Upper lobe of left lung (tissue), 6 donors: ENCODE measurements at regions not wholly inside any gene's neighbourhood (a gene's known extent, or its start where the extent isn't known, plus 50 kb on each side); places are given as distances from the start of the nearest gene placed in this dataset.
"Not testable (repeated sequence)": the region's sequence is repeated elsewhere in the genome, so short reads cannot be mapped to it uniquely, and the experiment has no call there.

Experiments
- ATAC-seq, 2 donors: fragments of 200-7000 bp; cut with Tn5 transposase; one replicate each; pipeline ENCODE4 v1.9.1; 2022; ENCODE audit warnings: mild to moderate bottlenecking in 2 of 2, moderate library complexity in 2 of 2; ENCODE audit not compliant: low FRiP score in 2 of 2
- DNase-seq, 2 donors: peaks; one replicate each; pipeline ENCODE4 v3.0.0-alpha.2; 2019 to 2020
- H3K27ac ChIP-seq, 4 donors: fragments of 200-600 bp; sonication (generic); one replicate each; pipeline ENCODE4 v1.5.1; 2016 to 2019
- H3K27me3 ChIP-seq, 4 donors: fragments of 200-600 bp; sonication (generic); one replicate each; pipeline ENCODE4 v1.5.1; 2017 to 2019
- H3K36me3 ChIP-seq, 4 donors: fragments of 200-600 bp; sonication (generic); one replicate each; pipeline ENCODE4 v1.5.1; 2016 to 2019
- H3K4me1 ChIP-seq, 4 donors: fragments of 200-600 bp; sonication (generic); one replicate each; pipeline ENCODE4 v1.5.1; 2018 to 2019
- H3K4me3 ChIP-seq, 4 donors: fragments of 200-600 bp; sonication (generic); one replicate each; pipeline ENCODE4 v1.5.1; 2017 to 2019; ENCODE audit warnings: mild to moderate bottlenecking in 2 of 4, moderate library complexity in 1 of 4
- H3K9me3 ChIP-seq, 4 donors: fragments of 200-600 bp; sonication (generic); one replicate each; pipeline ENCODE4 v1.5.1; 2018 to 2019
- EP300 ChIP-seq, 4 donors: sonication (generic); formaldehyde crosslinking; IDR thresholded peaks; one replicate each; pipeline ENCODE4 v1.5.1; 2017; ENCODE audit warnings: antibody characterized with exemption in 4 of 4, control low read depth in 2 of 4
- POLR2A ChIP-seq, 4 donors: fragments of 450-650 bp; IDR thresholded peaks; one replicate each; pipeline ENCODE4 v1.5.1; 2016 to 2017; ENCODE audit warnings: antibody characterized with exemption in 4 of 4, mild to moderate bottlenecking in 2 of 4
- POLR2AphosphoS5 ChIP-seq, 2 donors: sonication (generic); formaldehyde crosslinking; IDR thresholded peaks; one replicate each; pipeline ENCODE4 v1.5.1; 2017; ENCODE audit warnings: antibody characterized with exemption in 2 of 2
- WGBS, 2 donors: methylation state at CpG; one replicate each; pipeline ENCODE4 v1.1.5; 2017 to 2018; 5-methylcytosine and 5-hydroxymethylcytosine counted together
- TF ChIP-seq, protein P1 (sequence below), 6 experiments: fragments of 450-650 bp in 4 of 6; fragments of 200-600 bp in 2 of 6; sonication (generic) in 2 of 6; IDR thresholded peaks; one replicate each; pipeline ENCODE4 v1.5.1; 2016 to 2019; ENCODE audit warnings: antibody characterized with exemption in 6 of 6
- donor health status: DM: no; HTN: no; CAD: no; lungs with moderate emphysema.
- donor health status: DM: no; HTN: yes; CAD: no; lungs with severe emphysema.

DNA sequence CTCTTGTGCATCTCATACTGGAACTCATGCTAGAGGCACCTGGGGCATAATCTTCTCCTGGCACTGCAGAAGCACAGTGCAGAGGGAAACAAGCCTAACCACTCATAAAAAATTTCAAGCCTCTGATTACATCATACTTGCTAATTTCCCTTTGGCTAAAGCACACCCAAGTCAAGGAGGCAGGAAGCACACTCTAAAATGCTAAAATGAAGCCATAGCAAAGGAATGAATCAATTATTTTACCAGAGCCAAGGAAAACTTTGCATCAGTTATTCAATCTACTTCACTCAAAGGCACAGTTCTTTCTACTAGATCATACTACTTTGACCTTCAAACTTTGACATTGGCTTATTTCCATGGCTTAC lies 79.6 kb upstream of the SPOPL start:
- H3K4me1 ChIP-seq, result peaks cover 0 to 7% (median 0%) of the 10 kb centered on the region in 4 donors
- H3K27ac ChIP-seq, result no peak overlapping the region
- ATAC-seq (peak; percentile 83 to 84), DNase-seq (peak in 1 of 2 donors; percentile 53)
- H3K36me3 ChIP-seq, result no peaks in the 10 kb centered on the region
- TF ChIP-seq POLR2A (IDR thresholded peaks at IDR 0.05), result no peak
- TF ChIP-seq EP300 (IDR thresholded peaks at IDR 0.05), result peak in 1 of 4 donors; percentile 32
- H3K9me3 ChIP-seq, result peaks cover 0 to 14% (median 1%) of the 10 kb centered on the region in 4 donors
- no peak overlapping the region for H3K4me3 ChIP-seq
- no peaks in the 10 kb centered on the region for H3K27me3 ChIP-seq

DNA sequence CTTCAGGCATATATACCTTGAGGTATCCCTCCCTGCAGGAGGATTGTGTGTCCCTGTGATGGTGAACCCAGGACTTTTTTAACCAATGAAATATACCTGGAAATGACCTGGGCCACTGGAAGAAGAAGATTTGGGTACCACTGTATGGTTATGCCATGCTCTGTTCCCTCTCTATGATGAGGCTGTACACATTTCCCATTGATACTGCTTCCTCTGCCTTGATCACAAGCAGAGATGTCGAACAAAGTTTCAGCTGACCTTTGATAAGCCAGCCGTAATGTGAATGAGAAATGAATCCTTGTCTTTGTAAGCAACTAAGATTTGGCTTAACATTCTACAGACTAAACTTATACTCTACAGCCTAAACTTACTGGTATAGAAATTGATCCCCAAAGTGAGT lies 78.4 kb upstream of the SPOPL start:
- Histone ChIP-seq H3K27ac (no peak overlapping the region), H3K4me3 (no peak overlapping the region), H3K4me1 (peaks cover 0 to 7% (median 0%) of the 10 kb centered on the region in 4 donors), H3K9me3 (peaks cover 0 to 15% (median 1%) of the 10 kb centered on the region in 4 donors), H3K36me3 (no peaks in the 10 kb centered on the region), H3K27me3 (no peaks in the 10 kb centered on the region)
- ATAC-seq, result no peak
- whole genome bisulfite sequencing, 2 donors, result 93 to 97% methylated on average over 2 of the region's 2 CpGs
- TF ChIP-seq, protein P1, sequence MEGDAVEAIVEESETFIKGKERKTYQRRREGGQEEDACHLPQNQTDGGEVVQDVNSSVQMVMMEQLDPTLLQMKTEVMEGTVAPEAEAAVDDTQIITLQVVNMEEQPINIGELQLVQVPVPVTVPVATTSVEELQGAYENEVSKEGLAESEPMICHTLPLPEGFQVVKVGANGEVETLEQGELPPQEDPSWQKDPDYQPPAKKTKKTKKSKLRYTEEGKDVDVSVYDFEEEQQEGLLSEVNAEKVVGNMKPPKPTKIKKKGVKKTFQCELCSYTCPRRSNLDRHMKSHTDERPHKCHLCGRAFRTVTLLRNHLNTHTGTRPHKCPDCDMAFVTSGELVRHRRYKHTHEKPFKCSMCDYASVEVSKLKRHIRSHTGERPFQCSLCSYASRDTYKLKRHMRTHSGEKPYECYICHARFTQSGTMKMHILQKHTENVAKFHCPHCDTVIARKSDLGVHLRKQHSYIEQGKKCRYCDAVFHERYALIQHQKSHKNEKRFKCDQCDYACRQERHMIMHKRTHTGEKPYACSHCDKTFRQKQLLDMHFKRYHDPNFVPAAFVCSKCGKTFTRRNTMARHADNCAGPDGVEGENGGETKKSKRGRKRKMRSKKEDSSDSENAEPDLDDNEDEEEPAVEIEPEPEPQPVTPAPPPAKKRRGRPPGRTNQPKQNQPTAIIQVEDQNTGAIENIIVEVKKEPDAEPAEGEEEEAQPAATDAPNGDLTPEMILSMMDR (IDR thresholded peaks at IDR 0.05), result no peak
- no peak for TF ChIP-seq EP300 (IDR thresholded peaks at IDR 0.05)
- TF ChIP-seq POLR2AphosphoS5 (IDR thresholded peaks at IDR 0.05), result no peak
- TF ChIP-seq POLR2A (IDR thresholded peaks at IDR 0.05), result no peak
- DNase-seq, result no peak

DNA sequence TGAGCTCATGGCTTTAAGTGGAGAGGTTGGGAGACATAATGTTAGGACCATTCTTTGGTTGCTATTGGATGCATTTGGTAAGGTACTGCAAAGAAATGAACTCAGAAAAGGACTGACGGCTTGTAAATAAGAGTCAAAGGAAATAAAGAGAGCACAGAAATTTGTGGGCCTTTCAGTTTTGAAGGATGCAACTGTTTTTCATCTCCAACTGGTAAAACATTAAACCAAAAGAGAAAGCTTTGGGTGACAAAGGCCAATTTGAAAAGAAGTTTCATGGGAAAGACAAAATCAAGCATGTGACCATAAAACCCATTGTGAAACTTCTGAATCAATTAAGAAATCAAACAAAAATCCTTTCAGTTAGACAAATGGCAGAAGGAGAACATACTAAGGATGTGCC lies 77.8 kb upstream of the SPOPL start:
- TF ChIP-seq EP300 (IDR thresholded peaks at IDR 0.05) (no peak), POLR2AphosphoS5 (IDR thresholded peaks at IDR 0.05) (no peak), POLR2A (IDR thresholded peaks at IDR 0.05) (no peak)
- TF ChIP-seq, protein P1 (IDR thresholded peaks at IDR 0.05), result no peak
- H3K4me1 ChIP-seq, result peaks cover 0 to 7% (median 0%) of the 10 kb centered on the region in 4 donors
- 98 to 100% methylated on average over 1 of the region's 1 CpG for WGBS, 2 donors
- H3K27ac ChIP-seq, result no peak overlapping the region
- no peaks in the 10 kb centered on the region for H3K36me3 ChIP-seq
- no peak overlapping the region for H3K4me3 ChIP-seq
- H3K27me3 ChIP-seq, result no peaks in the 10 kb centered on the region
- DNase-seq (no peak), ATAC-seq (no peak)
- H3K9me3 ChIP-seq, result peaks cover 0 to 15% (median 1%) of the 10 kb centered on the region in 4 donors

DNA sequence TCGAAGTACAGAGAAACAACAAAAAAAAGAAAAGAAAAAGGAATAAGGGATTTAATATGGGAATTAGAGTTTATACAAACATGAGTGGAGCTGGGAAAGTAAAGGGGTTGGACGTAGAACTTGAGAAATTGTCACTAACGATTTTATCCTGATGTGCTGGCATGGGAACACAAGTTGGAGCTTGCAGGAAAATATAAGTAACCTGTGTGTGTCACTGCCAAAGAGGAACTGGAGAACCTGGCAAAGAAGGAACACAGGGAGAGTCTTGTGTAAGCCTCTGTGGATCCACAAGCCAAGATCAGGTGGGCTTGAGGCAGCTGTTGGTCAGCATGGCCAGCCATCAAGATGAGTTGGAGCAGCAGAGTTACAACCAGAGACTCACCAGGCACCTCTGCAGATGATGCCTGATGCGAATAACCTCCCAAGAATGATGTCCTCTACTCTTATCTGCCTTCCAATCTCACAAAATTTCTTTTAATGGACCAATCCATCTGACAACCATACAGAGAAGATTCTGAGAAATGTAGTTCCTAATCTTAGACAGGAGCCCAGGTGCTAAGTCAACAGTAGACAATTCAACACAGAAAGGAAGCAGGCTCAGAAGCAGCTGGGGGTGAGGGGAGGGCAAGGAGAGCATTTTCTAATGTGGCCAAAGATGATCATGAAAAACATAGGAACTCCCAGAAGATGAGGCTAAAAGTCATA lies 77.0 kb upstream of the SPOPL start:
- no peaks in the 10 kb centered on the region for H3K27me3 ChIP-seq
- H3K9me3 ChIP-seq, result peaks cover 0 to 15% (median 1%) of the 10 kb centered on the region in 4 donors
- DNase-seq, result no peak
- no peak for ATAC-seq
- no peak for TF ChIP-seq POLR2AphosphoS5 (IDR thresholded peaks at IDR 0.05)
- TF ChIP-seq EP300 (IDR thresholded peaks at IDR 0.05), result no peak
- TF ChIP-seq, protein P1 (IDR thresholded peaks at IDR 0.05), result no peak
- TF ChIP-seq POLR2A (IDR thresholded peaks at IDR 0.05), result no peak
- H3K4me3 ChIP-seq, result no peak overlapping the region
- peaks cover 0 to 7% (median 0%) of the 10 kb centered on the region in 4 donors for H3K4me1 ChIP-seq
- WGBS, 2 donors, result 85 to 92% methylated on average over 4 of the region's 4 CpGs
- no peaks in the 10 kb centered on the region for H3K36me3 ChIP-seq
- H3K27ac ChIP-seq, result no peak overlapping the region

DNA sequence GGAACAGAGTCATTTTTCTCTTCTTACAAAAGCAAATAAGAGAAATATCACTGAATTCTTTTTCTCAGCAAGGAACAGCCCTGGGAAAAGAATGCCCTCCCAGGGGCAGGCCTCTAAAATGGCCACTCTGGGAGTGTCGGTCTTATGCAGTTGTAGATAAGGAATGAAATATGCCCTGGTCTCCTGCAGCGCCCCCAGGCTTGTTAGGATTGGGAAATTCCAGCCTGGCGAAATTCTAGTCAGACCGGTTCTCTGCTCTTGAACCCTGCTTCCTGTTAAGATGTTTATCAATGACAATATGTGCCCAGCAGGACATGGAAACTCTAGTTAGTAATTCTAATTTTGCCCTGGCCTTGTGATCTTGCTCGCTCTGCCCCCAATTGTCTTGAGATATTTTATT lies 75.5 kb upstream of the SPOPL start:
- H3K36me3 ChIP-seq, H3K4me1 ChIP-seq, DNase-seq, ATAC-seq, H3K27me3 ChIP-seq, H3K4me3 ChIP-seq, H3K27ac ChIP-seq: not testable (repeated sequence)
- WGBS, 2 donors, result 87 to 95% methylated on average over 3 to 5 of the region's 5 CpGs
- H3K9me3 ChIP-seq, result peaks cover 0 to 15% (median 1%) of the 10 kb centered on the region in 4 donors
